ENCODE measurements at regions not wholly inside any gene's neighbourhood (a gene's known extent, or its start where the extent isn't known, plus 50 kb on each side); places are given as distances from the start of the nearest gene placed in this dataset.

DNA sequence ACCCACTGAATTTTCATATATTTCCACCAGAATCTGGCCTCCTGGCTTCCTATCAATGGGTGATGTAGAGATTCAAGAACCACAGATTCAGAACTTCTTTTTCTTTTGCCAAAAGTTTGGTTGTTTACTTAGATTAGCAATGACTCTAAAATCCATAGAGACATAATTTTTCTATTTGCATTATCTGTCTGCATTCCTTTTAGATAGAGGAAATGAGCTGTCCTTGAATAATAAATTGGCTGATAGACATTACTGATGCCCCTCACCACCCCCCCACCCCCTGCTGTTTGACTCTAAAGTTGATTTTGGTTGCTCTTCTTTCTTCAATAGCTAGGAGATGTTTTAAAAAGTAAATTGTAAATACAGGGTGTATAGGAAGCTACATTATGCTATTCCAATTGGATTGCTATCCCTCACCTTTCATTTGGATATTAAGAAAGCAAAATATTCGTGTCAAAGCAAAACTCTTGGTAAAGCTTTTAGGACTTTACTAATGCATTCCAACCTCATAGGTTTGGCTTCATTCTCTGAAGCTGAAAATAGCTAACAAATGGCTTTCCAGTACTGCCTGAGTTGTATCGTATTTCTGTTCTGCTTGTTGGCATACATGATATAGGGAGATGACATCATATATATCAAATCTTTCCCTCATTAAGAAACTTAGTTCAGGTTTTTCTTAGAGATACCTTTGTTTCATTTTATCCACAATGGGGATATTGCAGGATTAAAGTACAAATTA lies 606.0 kb downstream of the ARL4A start:
- DNase-seq (ENCODE audit: low spot score) = no peak

DNA sequence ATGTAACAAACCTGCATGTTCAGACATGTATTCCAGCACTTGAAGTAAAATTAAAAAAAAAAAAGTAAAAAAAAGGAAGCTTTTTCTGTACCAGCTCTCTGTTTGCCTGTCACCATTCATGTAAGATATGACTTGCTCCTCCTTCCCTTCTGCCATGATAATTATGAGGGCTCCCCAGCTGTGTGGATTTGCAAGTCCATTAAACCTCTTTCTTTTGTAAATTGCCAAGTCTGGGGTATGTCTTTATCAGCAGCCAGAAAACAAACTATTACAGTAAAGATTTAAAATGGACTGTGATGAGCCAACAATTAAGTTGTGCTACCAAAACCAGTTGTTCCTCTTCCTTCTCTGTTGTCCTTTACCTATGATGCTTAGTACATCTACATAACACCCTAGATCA lies 619.6 kb downstream of the ARL4A start:
- DNase-seq (ENCODE audit: low spot score) = no peak

DNA sequence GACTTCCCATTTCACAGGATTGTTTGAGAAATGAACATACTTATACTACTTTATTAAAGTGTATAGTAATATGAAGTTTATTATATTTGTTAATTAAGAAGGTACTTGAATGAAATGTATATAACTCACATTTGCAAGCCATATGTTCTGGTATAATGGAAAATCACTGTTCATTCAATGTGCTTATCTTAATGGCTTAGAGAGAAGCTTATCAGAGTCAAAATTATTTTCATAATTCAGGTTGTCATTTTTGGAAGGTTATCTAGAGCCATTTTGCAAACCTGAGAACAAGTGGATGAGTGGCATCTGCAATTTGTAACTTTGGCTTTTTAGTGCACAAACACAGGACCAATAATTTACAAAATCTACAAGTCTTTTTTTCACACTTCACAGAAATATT lies 621.0 kb downstream of the ARL4A start:
- DNase-seq (ENCODE audit: low spot score) = no peak

DNA sequence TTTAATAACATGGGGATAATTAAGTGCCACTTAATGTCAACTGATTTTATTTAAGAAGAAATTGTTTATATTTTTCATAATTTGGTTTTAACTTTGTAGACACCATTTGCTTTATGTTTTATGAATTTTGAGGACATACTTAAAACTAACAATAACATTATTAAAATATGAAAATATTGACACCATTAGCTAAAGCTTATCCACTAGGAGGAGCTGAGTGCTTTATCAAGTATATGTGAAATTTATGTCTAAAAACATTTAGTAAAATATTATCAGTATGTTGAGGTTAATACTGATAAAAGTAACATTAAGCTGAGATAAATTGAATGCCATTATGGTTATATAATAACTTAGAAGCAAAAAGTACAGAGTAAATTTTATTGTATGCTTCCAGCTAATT lies 622.1 kb downstream of the ARL4A start:
- no peak for DNase-seq (ENCODE audit: low spot score)

DNA sequence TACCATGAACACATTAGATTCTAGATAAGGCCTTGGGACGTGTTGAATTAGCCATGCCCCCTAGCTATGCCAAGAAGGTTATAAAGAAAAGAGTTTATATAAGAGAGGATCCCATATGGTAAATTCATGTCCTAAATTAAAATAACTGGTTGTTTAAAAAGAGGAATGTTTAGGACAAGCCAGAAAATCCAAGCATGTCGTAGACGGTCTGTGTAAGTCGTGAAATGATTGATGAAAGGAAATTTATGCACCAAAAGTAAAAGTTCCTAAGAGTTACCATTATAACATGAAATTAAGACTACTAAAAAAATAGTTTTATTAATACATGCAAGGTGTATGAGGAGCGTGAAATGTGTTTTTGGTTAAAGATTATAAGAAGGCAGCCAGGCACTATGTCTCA lies 624.9 kb downstream of the ARL4A start:
- no peak for DNase-seq (ENCODE audit: low spot score)

DNA sequence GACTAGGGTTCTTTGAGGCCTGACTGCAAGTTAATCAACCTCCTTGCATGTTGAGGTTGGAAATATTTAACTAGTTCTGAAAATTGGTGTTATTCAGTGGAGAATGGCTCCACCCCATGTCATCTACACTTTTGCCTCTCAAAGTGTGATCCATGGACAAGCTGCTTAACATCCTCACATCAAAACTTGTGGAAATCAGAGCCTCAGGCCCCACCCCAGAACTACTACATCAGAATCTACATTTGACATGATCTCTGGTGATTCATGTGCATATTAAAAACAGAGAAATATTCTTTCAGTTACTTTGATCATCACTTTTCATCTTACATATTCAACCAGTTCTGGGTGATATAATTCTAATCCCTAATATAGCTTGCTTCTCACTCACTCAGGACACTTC lies 632.9 kb downstream of the ARL4A start:
- no peak for DNase-seq (ENCODE audit: low spot score)

DNA sequence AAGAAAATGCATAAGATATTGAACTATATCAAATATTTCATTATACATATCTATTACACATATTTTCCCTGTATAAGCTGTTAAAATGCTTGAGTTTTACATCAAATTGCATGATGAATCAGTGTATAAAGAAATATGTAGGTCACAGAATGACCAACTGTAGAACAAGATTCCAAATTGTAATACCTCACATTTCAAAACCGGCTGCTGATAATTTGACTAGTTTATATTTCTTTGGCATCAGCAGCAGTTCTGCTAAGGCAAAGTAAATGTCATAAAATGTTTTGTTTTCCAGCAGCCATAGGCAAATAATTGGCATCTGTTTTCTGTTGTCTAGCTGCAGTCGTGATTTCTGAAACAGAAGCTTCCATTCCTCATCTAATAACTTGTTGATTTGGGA lies 633.9 kb downstream of the ARL4A start:
- no peak for DNase-seq (ENCODE audit: low spot score)

DNA sequence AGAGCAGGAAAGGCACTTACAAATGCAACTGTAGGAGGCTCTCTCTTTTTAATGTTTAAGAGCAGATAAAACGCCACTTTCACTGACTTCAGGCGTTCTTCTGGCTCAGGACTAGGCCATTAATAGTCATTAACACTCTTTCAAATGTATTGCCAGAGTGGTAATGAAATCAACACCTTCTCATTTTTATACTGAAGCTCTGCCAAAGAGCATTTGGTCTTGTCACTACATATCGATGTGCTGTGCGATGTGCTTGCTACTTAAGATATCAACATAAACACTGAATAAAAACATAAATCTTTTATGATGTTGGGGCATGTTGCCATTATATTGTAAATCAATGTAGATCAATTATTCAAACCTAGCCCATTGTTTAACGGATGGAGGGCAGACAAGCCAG lies 634.7 kb downstream of the ARL4A start:
- no peak for DNase-seq (ENCODE audit: low spot score)

DNA sequence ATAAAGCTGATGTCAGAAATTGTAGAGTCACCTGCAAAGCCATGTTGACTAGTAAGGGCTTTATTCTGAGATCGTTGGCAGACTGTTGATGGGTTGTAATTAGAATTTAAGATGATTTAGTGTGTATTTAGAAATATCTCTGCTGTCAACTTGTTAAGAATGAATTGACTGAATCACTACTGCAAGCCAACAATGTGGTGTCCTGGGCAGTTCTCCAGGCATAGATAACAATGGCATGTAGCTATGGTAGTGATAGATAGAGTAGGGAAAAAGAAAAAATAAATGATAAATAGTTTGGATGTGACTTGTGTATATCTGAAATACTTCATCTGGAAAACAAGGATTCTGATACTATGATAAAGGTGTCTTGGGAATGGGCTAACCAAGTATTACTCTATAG lies 640.2 kb downstream of the ARL4A start:
- DNase-seq (ENCODE audit: low spot score) = no peak

DNA sequence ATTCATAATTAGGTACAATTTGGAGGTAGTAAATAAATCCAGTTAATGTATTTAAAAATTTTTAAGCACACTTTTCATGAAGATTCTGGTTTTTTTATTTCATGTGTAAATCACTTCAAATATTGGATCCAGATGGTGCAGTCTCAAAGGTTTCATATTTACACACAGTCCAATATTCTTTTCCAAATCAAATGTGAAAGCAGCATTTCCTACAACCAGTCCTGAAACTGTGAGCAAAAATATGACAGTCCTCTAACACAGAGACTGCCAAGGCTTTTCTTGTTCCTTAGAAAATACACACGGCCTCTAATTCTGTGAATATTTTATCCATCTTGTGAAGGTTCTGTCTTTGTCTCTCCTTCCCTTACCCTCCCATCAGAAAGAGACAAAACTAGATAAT lies 645.9 kb downstream of the ARL4A start:
- no peak for DNase-seq (ENCODE audit: low spot score)

DNA sequence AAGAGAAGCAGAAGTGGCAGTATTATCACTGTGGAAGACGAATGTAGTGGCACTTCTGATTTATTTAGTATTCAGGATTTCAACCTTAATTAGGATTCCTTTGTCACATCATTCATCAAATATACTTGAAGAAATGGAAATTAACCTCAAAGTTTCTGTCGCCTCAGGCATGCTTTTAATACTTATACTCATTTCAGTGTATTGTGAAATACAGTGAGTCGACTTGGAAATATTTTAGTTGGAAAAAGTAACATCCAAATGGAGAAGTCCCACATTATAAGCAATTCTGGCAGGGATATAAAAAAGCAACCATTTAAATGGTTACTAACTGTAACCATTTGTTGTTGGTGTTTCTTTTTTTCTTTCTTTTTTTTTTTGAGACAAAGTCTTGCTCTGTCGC lies 648.8 kb downstream of the ARL4A start:
- DNase-seq (ENCODE audit: low spot score) = no peak

DNA sequence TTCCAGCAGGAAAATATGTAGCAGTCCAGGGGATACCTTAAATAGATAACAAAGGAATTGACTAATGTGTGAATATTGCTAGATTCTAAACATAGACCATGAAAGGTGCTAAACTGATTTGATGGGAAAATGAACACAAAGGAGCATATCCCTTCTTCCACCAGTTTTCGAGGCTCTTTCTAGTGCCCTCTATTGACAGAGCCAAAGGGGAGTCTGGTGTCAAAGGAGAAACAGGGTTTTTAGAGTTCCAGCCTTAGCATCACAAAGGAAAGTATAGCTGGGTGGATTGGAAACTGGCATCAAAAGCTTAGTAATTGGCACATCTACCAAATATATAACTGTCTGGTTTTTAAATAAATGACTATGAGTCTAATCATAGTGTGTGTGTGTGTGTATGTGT lies 636.8 kb downstream of the ETV1 start:
- no peak for DNase-seq (ENCODE audit: low spot score)

DNA sequence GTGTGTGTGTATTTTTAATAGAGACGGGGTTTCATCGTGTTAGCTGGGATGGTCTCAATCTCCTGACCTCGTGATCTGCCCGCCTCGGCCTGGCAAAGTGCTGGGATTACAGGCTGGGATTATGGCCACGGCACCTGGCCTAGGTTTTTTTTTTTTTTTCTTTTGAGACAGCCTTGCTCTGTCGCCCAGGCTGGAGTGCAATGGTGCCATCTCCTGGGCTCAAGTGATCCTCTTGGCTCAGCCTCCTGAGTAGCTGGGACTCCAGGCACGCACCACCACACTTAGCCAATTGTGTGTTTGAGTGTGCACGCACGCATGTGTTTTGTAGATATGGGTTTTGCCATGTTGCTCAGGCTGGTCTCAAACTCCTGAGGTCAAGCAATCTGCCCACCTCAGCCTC lies 629.8 kb downstream of the ETV1 start:
- DNase-seq (ENCODE audit: low spot score) = no peak

DNA sequence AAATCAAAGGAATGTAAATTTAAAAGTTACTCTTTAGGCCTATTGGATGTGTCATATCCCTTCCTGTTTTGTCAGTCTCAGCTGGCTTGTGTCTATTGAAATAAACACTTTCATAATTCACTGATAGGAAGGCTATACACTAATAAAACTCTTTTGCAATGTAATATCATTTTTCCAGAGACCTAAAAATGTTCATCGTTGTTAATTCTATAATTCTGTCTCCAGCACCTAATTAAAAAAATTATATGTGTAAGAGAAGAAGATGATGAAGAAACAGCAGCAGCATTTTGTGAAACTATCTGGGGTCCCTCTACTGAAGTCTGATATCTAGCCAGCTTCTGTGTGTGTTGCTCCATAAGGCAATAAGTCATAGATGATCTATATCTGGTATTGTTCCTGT lies 602.7 kb downstream of the ETV1 start:
- DNase-seq (ENCODE audit: low spot score) = no peak

DNA sequence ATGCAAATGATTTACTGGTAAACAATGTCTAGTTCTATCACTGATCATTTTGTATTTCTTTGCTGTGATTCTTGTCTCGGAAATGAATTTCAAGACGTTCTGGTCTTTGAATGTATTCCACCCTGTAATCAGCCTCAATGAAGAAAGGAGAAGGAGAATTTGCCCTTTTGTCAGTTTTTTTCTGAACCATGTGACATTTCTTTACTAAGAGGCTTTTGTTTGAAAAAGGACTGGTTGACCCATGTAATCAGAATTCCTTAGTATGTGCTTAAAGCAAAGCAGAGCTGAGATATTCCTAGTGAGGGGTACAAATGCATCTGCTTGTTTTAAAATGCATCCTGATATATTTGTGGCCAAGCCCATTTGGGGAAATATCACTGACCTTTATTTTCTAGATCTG lies 581.6 kb downstream of the ETV1 start:
- peak; percentile 49 for DNase-seq (ENCODE audit: low spot score)

DNA sequence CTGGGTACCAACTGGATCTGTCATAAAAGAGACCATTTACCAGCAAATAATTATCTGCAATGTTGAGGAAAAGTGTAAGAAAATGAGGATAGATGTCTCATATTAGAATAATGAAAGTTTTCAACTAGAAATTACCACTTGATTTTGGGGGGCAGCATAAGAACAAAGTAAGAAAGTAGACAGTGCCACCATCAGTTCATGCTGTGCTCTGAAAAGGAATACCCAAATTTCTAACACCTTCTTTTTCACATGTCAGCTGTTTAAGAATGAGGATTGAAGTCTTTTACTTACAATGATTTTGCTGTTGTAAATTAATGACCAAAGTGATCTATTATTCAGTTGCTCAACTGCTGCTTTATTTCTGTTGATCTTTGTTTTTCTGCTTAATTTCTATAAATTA lies 578.3 kb downstream of the ETV1 start:
- DNase-seq (ENCODE audit: low spot score) = no peak

DNA sequence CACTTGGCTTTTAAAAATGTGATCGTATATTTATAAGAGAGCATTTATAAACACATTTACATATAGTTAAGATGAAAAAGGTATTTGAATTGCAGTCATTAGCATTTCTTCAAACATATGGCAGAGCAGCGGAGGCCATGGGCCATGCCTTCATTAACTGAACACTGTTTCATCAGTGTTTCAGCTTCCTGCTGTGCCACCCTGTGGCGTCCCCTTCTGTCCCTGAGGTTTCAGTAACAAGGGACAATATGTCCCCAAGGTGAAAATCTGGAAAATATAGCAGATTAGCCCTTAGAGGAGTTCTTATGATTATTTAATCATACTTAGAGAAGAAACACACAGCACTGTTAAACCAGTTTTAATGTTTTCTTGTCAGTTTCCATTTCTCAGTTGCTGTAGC lies 577.8 kb downstream of the ETV1 start:
- DNase-seq (ENCODE audit: low spot score) = peak; percentile 21

DNA sequence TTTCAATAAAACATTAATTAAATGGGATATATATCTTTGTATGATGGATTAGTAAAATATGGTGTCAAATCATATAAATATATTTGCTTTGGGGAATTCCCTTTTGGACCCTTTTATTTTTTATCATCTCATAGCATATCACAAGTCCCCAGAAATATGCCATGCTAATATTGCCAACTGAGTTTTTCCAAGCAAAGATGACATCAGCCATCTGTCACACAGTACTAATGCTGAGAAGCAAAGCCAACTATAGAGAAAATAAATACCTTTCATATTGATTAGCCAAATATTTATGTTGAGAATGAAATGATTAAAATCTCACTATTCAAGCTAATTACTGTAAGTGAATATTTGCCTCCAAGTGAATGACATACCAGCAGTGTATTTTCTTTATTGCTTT lies 575.3 kb downstream of the ETV1 start:
- peak; percentile 8 for DNase-seq (ENCODE audit: low spot score)

DNA sequence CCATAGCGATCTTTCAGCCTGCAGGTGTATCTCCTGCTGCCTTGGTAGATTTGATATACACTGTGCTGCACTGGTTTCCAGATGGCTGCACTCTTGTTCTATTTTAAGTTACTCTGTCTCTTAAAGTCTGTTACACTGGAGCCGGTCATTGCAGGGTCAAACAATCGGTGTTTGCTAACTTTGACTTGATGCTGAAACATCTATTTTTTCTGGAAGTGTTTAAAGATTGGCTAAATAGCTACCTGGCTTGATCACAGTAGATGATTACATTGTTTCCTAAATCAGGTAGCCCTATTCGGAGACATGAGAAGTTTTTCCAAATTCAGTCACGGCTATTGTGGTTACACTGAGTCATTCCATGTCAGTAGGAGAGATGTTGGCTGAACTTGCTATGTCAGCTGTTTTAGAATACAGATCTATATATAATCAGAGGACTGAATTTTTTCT lies 574.8 kb downstream of the ETV1 start:
- peak; percentile 15 for DNase-seq (ENCODE audit: low spot score)

DNA sequence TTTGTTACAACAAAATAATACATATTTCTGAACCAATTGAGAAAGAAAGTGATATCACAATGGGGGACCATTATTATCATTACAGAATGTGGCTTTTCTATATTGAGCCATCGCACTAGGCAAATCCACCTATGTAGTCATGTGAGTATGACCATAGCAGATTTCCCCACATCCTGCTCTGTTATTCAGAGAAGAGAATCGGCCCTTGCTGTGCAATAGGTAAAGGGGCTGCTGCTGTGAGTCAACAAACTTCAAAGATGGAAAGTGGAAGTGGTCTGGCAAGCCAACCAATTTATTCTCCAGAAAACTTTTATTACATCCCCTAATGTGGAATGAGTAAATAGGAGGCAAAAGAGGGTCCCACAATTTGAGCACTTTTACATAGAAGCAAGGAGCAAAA lies 573.4 kb downstream of the ETV1 start:
- DNase-seq (ENCODE audit: low spot score) = no peak

DNA sequence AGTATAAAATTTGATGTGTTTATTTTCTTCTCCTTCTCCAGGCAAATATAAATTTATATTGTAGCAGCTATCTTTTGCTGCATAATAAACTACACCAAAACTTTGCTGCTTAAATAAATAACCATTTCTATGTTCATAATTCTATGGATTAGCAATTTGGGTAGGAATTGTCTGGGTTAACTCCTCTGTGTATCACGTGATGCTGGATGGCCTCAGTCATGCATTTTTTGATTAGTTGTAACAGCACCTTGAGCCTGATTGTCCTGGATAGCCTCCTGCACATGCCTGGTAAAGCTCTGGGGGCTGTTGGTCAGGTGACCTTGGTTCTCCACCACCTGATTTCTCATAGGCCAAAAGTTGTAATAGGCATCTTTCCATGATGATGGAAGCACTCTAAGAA lies 572.9 kb downstream of the ETV1 start:
- no peak for DNase-seq (ENCODE audit: low spot score)

DNA sequence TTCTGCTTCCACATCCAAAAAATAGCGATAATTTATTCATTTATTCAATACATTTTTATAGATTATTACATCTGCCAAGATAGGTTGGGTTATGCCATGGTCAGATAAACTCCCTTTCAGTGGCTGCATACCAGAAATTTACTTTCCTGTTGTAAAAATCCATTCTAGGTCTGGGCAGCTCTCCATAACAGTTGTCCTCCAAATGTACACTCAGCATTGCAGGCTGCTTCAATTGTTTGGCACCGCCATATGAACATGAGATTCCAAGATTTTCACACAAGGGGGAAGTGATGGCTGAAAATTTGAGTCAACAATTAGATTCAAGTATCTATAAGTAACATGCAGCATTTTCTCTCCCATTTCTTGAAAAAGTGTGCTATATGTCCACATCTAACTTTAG lies 568.7 kb downstream of the ETV1 start:
- no peak for DNase-seq (ENCODE audit: low spot score)

DNA sequence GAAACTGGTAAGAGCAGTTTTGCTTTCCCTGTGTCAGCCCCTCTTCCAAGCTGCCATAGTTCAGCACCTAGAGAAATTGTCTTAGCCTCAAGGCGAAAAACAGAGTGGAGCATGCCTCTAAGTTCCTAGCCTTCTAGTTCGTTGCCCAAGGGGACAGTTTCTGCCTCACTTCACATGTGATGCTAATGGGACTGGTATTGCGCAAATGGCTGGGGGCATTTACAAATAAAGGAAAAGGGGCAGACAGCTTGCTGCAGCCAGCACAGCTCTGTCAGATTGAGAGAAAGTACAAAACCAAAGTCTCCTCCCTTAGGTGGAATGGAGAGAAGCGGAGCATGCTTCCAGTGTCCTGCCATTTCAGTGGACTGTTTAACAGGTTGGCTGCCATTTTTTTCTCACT lies 567.7 kb downstream of the ETV1 start:
- DNase-seq (ENCODE audit: low spot score) = no peak

DNA sequence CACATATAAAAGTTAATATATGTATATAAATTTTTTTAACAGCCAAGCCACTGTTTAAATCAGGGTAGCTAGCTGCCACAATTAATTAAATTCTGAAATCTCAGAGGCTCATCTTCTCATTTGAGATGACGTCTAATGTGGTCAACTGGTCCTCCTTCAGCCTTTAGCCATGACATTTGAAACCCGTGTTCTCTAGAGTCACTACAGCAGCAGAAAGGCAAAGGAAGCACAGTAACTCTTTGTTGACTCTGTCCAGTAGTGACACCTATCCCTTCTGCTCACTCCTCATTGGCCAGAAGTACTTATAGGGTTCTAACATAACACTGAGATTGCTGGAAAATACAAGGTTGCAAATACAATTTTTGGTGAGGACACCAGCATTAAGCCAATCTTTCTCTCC lies 555.5 kb downstream of the ETV1 start:
- DNase-seq (ENCODE audit: low spot score) = no peak

DNA sequence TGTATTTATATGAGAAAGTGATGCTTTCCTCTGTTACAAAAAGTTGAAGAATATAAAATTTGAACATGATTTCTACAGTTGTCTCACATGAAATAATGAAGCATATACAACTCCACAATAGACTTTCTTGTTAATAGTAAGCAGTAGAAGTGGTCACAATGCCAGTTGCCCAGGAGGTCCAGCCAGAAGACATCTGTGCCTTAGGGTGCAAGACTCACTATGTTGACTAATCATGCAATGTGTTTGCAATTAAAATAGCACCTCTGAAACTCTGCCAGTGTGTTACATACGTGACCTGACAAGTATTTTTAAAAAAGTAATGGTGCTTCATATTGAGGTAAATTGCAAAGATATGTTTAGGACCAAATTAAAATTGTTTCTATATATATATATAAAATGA lies 547.2 kb downstream of the ETV1 start:
- no peak for DNase-seq (ENCODE audit: low spot score)
